ENCODE measurements at regions not wholly inside any gene's neighbourhood (a gene's known extent, or its start where the extent isn't known, plus 50 kb on each side); places are given as distances from the start of the nearest gene placed in this dataset.

GRCh38 chr6:44500074-44500473 lies 112.6 kb downstream of the CDC5L start:
- ChIA-PET POLR2A (no interaction called here), CTCF (interaction anchor here (1.1 to 1.5 kb wide), 2 partner anchors 10 to 130 kb away, joined by 3 read pairs; no protein-coding TSS in a partner anchor)
- no peak for DNase-seq (ENCODE audit: low read depth, low spot score)
- TF ChIP-seq CTCF (IDR thresholded peaks at IDR 0.05; ENCODE audit: insufficient read depth, low read length, missing control alignments), result no peak
- no peak overlapping the region for H3K4me3 ChIP-seq (ENCODE audit: low read depth, low read length)

GRCh38 chr6:44503471-44503870 lies 116.0 kb downstream of the CDC5L start:
- CTCF ChIA-PET, result interaction anchor here (0.8 to 2.0 kb wide), 3 partner anchors 9 to 27 kb away, joined by 3 to 6 read pairs (median 3); no protein-coding TSS in a partner anchor
- no peak overlapping the region for H3K4me3 ChIP-seq (ENCODE audit: low read depth, low read length)
- no peak for DNase-seq (ENCODE audit: low read depth, low spot score)
- TF ChIP-seq CTCF (IDR thresholded peaks at IDR 0.05; ENCODE audit: insufficient read depth, low read length, missing control alignments), result no peak
- POLR2A ChIA-PET, result no interaction called here

- ChIA-PET POLR2A (no interaction called here), CTCF (interaction anchor here (0.8 to 2.0 kb wide), 2 partner anchors 10 to 28 kb away, joined by 3 to 6 read pairs; no protein-coding TSS in a partner anchor)
- no peak overlapping the region for H3K4me3 ChIP-seq (ENCODE audit: low read depth, low read length)
- TF ChIP-seq CTCF (IDR thresholded peaks at IDR 0.05; ENCODE audit: insufficient read depth, low read length, missing control alignments), result no peak
- DNase-seq (ENCODE audit: low read depth, low spot score), result no peak
Measured at GRCh38 chr6:44504301-44504791, 116.8 kb downstream of the CDC5L start.

GRCh38 chr6:44505751-44506150 lies 118.2 kb downstream of the CDC5L start:
- no peak overlapping the region for H3K4me3 ChIP-seq (ENCODE audit: low read depth, low read length)
- ChIA-PET POLR2A (no interaction called here), CTCF (no interaction called here)
- no peak for DNase-seq (ENCODE audit: low read depth, low spot score)
- no peak for TF ChIP-seq CTCF (IDR thresholded peaks at IDR 0.05; ENCODE audit: insufficient read depth, low read length, missing control alignments)

- ChIA-PET CTCF (interaction anchor here (0.8 to 0.9 kb wide), 2 partner anchors 13 to 32 kb away, joined by 3 read pairs; no protein-coding TSS in a partner anchor), POLR2A (no interaction called here)
- no peak for TF ChIP-seq CTCF (IDR thresholded peaks at IDR 0.05; ENCODE audit: insufficient read depth, low read length, missing control alignments)
Measured at GRCh38 chr6:44507014-44507413, 119.5 kb downstream of the CDC5L start.

GRCh38 chr6:44508646-44509045 lies 121.1 kb downstream of the CDC5L start:
- TF ChIP-seq CTCF (IDR thresholded peaks at IDR 0.05; ENCODE audit: insufficient read depth, low read length, missing control alignments), result no peak
- no peak overlapping the region for H3K4me3 ChIP-seq (ENCODE audit: low read depth, low read length)
- ChIA-PET CTCF (interaction anchor here (1.5 to 2.1 kb wide), 2 partner anchors 18 to 33 kb away, joined by 4 to 6 read pairs; no protein-coding TSS in a partner anchor), POLR2A (no interaction called here)
- DNase-seq (ENCODE audit: low read depth, low spot score), result peak; percentile 42

More at GRCh38 chr6:44507014-44507413, 119.5 kb downstream of the CDC5L start:
- DNase-seq (ENCODE audit: low read depth, low spot score), result no peak
- H3K4me3 ChIP-seq (ENCODE audit: low read depth, low read length), result no peak overlapping the region

Measured in AG04449 (cell line).